IMR-90 (cell line): ENCODE measurements at regions not wholly inside any gene's neighbourhood (a gene's known extent, or its start where the extent isn't known, plus 50 kb on each side); places are given as distances from the start of the nearest gene placed in this dataset.

Experiments used
- ATAC-seq: fragments of 200-7000 bp; cut with Tn5 transposase; 2 replicates; pipeline ENCODE4 v1.9.1; 2020; ENCODE audit warnings: low read depth, mild to moderate bottlenecking, moderate library complexity
- BruUV-seq: library from RNA; stranded (reverse); fragments of 400-500 nt; replicated peaks from 2 replicates; lab custom pipeline; 2021; lab: Mats Ljungman, UMichigan
- CTCF ChIA-PET: fragments of 300-600 bp; formaldehyde crosslinking; extraction: SDS; loops from one replicate; lab custom pipeline; 2021; ENCODE audit warnings: antibody characterized with exemption; lab: Yijun Ruan, JAX
- POLR2A ChIA-PET: fragments of 300-600 bp; sonication (Branson Sonifier 250); formaldehyde crosslinking; loops from one replicate; lab custom pipeline; 2022; ENCODE audit warnings: antibody characterized with exemption; ENCODE audit not compliant: unreplicated experiment; lab: Charles Lee
- DNase-seq: peaks from one replicate; pipeline ENCODE4 v3.0.0; 2013
- H2AFZ ChIP-seq: replicated peaks from 2 replicates; pipeline ENCODE3; 2013; ENCODE audit warnings: low read length, mild to moderate bottlenecking; ENCODE audit not compliant: poor library complexity
- H2AK5ac ChIP-seq: 2 replicates; pipeline ENCODE4 v1.6.1; 2013; ENCODE audit warnings: low read depth, low read length, inconsistent platforms
- H2AK9ac ChIP-seq: replicated peaks from 2 replicates; pipeline ENCODE3; 2013; ENCODE audit warnings: mild to moderate bottlenecking, low read depth, low read length, moderate library complexity; ENCODE audit not compliant: poor library complexity
- H2BK120ac ChIP-seq: 2 replicates; pipeline ENCODE4 v1.6.1; 2013; ENCODE audit warnings: low read depth, low read length, inconsistent platforms
- H2BK15ac ChIP-seq: 3 replicates; pipeline ENCODE4 v1.6.1; 2013; ENCODE audit warnings: low read depth, low read length, inconsistent platforms
- H2BK20ac ChIP-seq: 2 replicates; pipeline ENCODE4 v1.6.1; 2013; ENCODE audit warnings: low read depth, mild to moderate bottlenecking, inconsistent platforms, low read length, moderate library complexity
- H2BK5ac ChIP-seq: 2 replicates; pipeline ENCODE4 v1.6.1; 2013; ENCODE audit warnings: mild to moderate bottlenecking, low read depth, low read length, inconsistent platforms; ENCODE audit not compliant: poor library complexity, severe bottlenecking
- H3K14ac ChIP-seq: replicated peaks from 2 replicates; pipeline ENCODE4 v1.6.1; 2013; ENCODE audit warnings: low read depth, low read length, inconsistent platforms
- H3K18ac ChIP-seq: 2 replicates; pipeline ENCODE4 v1.6.1; 2013; ENCODE audit warnings: low read depth, low read length, control low read depth
- H3K23ac ChIP-seq: 2 replicates; pipeline ENCODE4 v1.6.1; 2013; ENCODE audit warnings: low read depth, low read length, inconsistent platforms
- H3K27ac ChIP-seq: 2 replicates; pipeline ENCODE4 v1.5.1; 2013; ENCODE audit warnings: mild to moderate bottlenecking, control low read depth, low read length; ENCODE audit not compliant: insufficient read depth
- H3K27me3 ChIP-seq: 2 replicates; pipeline ENCODE4 v1.6.1; 2013; ENCODE audit warnings: low read length; ENCODE audit not compliant: control insufficient read depth, insufficient read depth
- H3K36me3 ChIP-seq: 2 replicates; pipeline ENCODE4 v1.6.1; 2013; ENCODE audit warnings: low read length, mixed read lengths; ENCODE audit not compliant: control insufficient read depth, insufficient read depth
- H3K4ac ChIP-seq: 2 replicates; pipeline ENCODE4 v1.6.1; 2013; ENCODE audit warnings: low read depth, low read length, inconsistent platforms
- H3K4me1 ChIP-seq: 2 replicates; pipeline ENCODE4 v1.6.1; 2013; ENCODE audit warnings: low read length, mixed read lengths; ENCODE audit not compliant: control insufficient read depth, insufficient read depth
- H3K4me2 ChIP-seq: 2 replicates; pipeline ENCODE4 v1.6.1; 2013; ENCODE audit warnings: low read depth, mild to moderate bottlenecking, control low read depth, low read length, moderate library complexity
- H3K4me3 ChIP-seq: 2 replicates; pipeline ENCODE4 v1.5.1; 2013; ENCODE audit warnings: low read depth, mild to moderate bottlenecking, control low read depth, low read length, moderate library complexity; ENCODE audit not compliant: insufficient read depth
- H3K56ac ChIP-seq: 2 replicates; pipeline ENCODE4 v1.6.1; 2013; ENCODE audit warnings: low read length, inconsistent platforms; ENCODE audit not compliant: insufficient read depth; ENCODE audit errors: extremely low read depth
- H3K79me1 ChIP-seq, 2 experiments: 2 replicates each; pipeline ENCODE4 v1.6.1; 2013; ENCODE audit warnings: low read length in 2 of 2, inconsistent platforms in 1 of 2, low read depth in 1 of 2
- H3K9ac ChIP-seq: 2 replicates; pipeline ENCODE4 v1.6.1; 2013; ENCODE audit warnings: low read depth, low read length, control low read depth
- H3K9me1 ChIP-seq: 2 replicates; pipeline ENCODE4 v1.6.1; 2013; ENCODE audit warnings: low read length, inconsistent platforms; ENCODE audit not compliant: insufficient read depth
- H3K9me3 ChIP-seq: 2 replicates; pipeline ENCODE4 v1.6.1; 2013; ENCODE audit warnings: low read length; ENCODE audit not compliant: control insufficient read depth, insufficient read depth
- H4K20me1 ChIP-seq: 2 replicates; pipeline ENCODE4 v1.6.1; 2013; ENCODE audit warnings: low read length, inconsistent platforms; ENCODE audit not compliant: insufficient read depth
- H4K5ac ChIP-seq: 2 replicates; pipeline ENCODE4 v1.6.1; 2013; ENCODE audit warnings: mild to moderate bottlenecking, low read depth, low read length, control low read depth
- H4K8ac ChIP-seq, 2 experiments: 2 replicates each; pipeline ENCODE4 v1.6.1; 2013; ENCODE audit warnings: low read depth in 2 of 2, low read length in 2 of 2, control low read depth in 1 of 2, inconsistent platforms in 1 of 2
- H4K91ac ChIP-seq: 2 replicates; pipeline ENCODE4 v1.6.1; 2013; ENCODE audit warnings: low read depth, low read length, inconsistent platforms; ENCODE audit not compliant: insufficient read depth
- BHLHE40 ChIP-seq: fragments of 150-350 bp; IDR thresholded peaks from 2 replicates; pipeline ENCODE4 v1.6.1; 2016; ENCODE audit warnings: mild to moderate bottlenecking, low read depth, low read length
- CTCF ChIP-seq: conservative IDR thresholded peaks from 2 replicates; pipeline ENCODE4 v1.5.1; 2012; ENCODE audit warnings: mild to moderate bottlenecking, low read depth, low read length, improper control_type of control experiment
- ELK1 ChIP-seq: fragments of 150-350 bp; IDR thresholded peaks from 2 replicates; pipeline ENCODE4 v1.6.1; 2016; ENCODE audit warnings: low read depth, mild to moderate bottlenecking, low read length, moderate library complexity, borderline replicate concordance
- MXI1 ChIP-seq: IDR thresholded peaks from 2 replicates; pipeline ENCODE4 v1.6.1; 2012; ENCODE audit warnings: low read depth, mild to moderate bottlenecking, low read length, moderate library complexity, borderline replicate concordance
- SMC3 ChIP-seq: fragments of 150-350 bp; IDR thresholded peaks from 2 replicates; pipeline ENCODE4 v1.6.1; 2016; ENCODE audit warnings: low read depth, mild to moderate bottlenecking, antibody characterized with exemption, low read length, moderate library complexity
- WGBS, 2 experiments: methylation state at CpG; one replicate each; pipeline versions ENCODE4 v1.1.5 to v1.1.7; 2013; ENCODE audit warnings: missing lambda C conversion rate in 2 of 2; ENCODE audit not compliant: insufficient read length in 1 of 2; ENCODE audit errors: extremely low coverage in 2 of 2; 5-methylcytosine and 5-hydroxymethylcytosine counted together
- dilution Hi-C: fragments of 300-500 bp; cut with HindIII; formaldehyde crosslinking; loops from one replicate; pipeline ENCODE4 v1.14.3; 2018; ENCODE audit warnings: low sequenced_read_pairs; ENCODE audit not compliant: unreplicated experiment
- in situ Hi-C: fragments of 300-500 bp; cut with MboI; formaldehyde crosslinking; loops from 3 replicates; pipeline ENCODE4 v1.14.3; 2019; ENCODE audit warnings: low sequenced_read_pairs, inconsistent platforms, mixed read lengths
- intact Hi-C: fragments of 100-400 bp; cut with micrococcal nuclease; formaldehyde crosslinking; loops from 2 replicates; pipeline ENCODE4 v1.10.0; 2022

GRCh38 chr11:13878077-13878476, 84.4 kb upstream of the SPON1 start:
- Histone ChIP-seq H3K18ac (no peak overlapping the region), H2BK20ac (no peak overlapping the region), H3K9me1 (no peaks in the 10 kb centered on the region; the same call in 1 of the 2 replicates), H3K36me3 (no peaks in the 10 kb centered on the region), H3K9ac (no peak overlapping the region), H2BK120ac (no peak overlapping the region), H3K14ac (no peak overlapping the region), H3K56ac (no peak overlapping the region), H3K4me3 (no peak overlapping the region), H4K91ac (no peak overlapping the region), H3K4me1 (no peaks in the 10 kb centered on the region), H3K4me2 (no peak overlapping the region), H3K9me3 (no peaks in the 10 kb centered on the region), H3K27ac (no peak overlapping the region), H3K79me1 (no peaks in the 10 kb centered on the region), H3K4ac (no peak overlapping the region), H2AK5ac (no peak overlapping the region), H2BK5ac (no peak overlapping the region), H4K8ac (no peak overlapping the region), H3K23ac (no peak overlapping the region), H4K5ac (no peak overlapping the region), H2BK15ac (no peak overlapping the region), H4K20me1 (no peaks in the 10 kb centered on the region), H2AFZ (no peak overlapping the region), H2AK9ac (no peak overlapping the region), H3K27me3 (peaks cover 3% of the 10 kb centered on the region; the same call in 1 of the 2 replicates)
- no peak for TF ChIP-seq CTCF
- no peak for TF ChIP-seq BHLHE40
- TF ChIP-seq ELK1 = no peak
- TF ChIP-seq SMC3 = no peak
- no peak for TF ChIP-seq MXI1
- dilution Hi-C loops (no loop called here), in situ Hi-C loops (no loop called here), intact Hi-C loops (no loop called here)
- ChIA-PET CTCF (no interaction called here), POLR2A (no interaction called here)
- BruUV-seq = no TSS peak
- no CpG with 5 or more reads among the region's 1 CpG for WGBS, 2 experiments
- no peak for DNase-seq
- ATAC-seq = no peak
